Posterior vena cava (tissue), 2 donors: ENCODE measurements at regions not wholly inside any gene's neighbourhood (a gene's known extent, or its start where the extent isn't known, plus 50 kb on each side); places are given as distances from the start of the nearest gene placed in this dataset.

Experiments used
- DNase-seq: peaks from one replicate; pipeline ENCODE4 v3.0.0-alpha.2; 2020; ENCODE audit warnings: low spot score
- intact Hi-C, 2 donors: fragments of 100-400 bp; cut with DNase I; formaldehyde crosslinking; loops; one replicate each; pipeline versions ENCODE4 v1.14.1 to v1.14.2; 2022 to 2023
- donor health status: DM: yes; HTN: yes; CAD: no.
- donor health status: DM: yes; HTN: yes; CAD: no.

DNA sequence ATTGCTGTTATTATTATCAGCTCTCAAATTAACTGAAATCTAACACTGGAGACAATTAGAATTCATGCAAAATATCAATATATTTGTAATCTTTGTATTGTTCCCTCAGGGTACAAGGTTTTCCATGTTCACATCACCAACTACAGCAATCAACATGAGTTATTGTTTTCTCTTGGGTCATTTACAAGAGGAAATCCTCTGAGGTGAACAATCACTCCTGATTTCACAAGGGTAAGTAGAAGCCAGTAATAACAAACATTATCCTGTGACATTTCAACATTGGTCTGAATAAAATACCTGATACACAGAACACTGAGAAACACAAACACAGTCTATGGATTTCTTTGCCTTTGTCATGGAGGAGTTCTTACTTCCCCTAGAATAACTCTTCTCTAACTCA is 174.0 kb downstream of the SUCNR1 start:
- intact Hi-C loops, result no loop called here
- no peak for DNase-seq

DNA sequence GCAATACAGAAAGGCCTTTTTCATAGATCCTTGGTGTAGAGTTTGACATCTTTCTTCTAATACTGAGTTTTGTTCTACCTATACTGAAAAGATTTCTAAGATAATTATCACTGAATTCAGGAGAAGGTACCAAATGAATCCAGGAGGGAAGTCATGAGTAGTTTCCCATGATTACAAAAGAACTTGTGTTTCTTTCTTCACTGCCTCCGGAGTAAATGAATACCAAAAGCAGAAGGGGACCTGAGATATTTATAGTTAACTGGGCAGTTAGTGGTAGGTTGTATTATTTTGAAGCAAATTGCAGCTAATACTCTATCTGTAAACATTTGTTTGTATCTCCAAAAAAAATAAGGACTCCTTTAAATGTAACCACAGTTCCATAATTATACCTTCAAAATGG is 175.4 kb downstream of the SUCNR1 start:
- intact Hi-C loops, result no loop called here
- no peak for DNase-seq

DNA sequence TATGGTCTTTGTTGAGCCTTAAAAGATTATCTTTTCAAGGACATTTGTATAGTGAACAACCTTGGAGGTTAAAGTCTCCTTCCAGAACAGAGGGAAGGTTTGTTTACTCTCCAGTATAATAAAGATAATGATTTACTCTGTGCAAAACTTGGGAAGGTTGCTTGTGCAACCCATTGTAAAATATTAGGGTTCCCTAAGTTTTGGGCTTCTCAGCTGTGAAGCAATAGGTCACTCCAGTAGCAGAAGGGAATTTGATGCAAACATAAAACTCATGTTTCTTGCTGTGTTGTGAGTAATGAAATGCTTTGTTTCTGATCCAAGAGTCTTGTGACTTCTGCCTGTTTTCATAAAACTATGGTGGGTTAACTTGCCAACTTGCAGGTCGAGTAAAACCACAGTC is 177.5 kb downstream of the SUCNR1 start:
- DNase-seq, result no peak
- intact Hi-C loops, result no loop called here

DNA sequence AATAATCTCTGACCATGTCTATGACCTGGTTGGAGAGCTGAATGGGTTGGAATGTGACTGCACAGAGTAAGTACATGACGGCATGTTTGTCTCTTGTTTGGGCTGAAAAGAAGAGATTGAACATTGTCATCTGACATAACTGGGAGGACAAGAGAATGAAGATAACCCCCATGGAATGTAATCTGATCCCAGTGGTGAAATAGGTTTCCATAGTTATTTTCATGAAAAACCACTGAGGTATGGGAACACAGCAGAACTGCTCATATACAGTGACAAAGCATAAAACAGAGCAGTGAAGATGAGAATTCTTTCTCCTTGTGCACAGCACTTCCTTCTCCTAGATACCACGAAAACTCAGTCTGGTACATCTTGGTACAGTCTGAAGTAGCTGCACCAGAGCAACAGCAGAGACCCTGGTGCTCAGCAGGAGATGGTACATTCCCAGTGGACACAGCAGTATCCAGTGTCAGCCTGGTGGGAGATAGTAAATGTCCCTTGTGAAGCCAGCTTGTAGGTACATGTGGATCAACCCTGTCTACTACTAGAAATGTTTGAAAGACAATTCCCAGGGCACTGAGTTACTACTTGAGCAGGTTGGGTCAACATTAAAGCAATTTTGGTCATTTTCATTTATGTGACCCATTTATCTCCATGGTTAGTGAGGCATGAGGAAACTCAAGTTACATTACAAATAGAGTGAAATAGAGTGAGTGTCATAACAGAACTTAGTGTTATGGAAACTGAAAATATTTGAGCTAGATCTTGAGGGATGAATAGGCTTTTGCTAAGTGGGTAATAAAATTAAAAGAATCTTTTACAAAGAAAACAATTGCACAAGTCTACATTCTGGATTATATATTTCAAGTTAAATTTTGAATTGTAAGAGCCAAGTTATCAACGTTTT is 178.3 kb downstream of the SUCNR1 start:
- intact Hi-C loops, result no loop called here

DNA sequence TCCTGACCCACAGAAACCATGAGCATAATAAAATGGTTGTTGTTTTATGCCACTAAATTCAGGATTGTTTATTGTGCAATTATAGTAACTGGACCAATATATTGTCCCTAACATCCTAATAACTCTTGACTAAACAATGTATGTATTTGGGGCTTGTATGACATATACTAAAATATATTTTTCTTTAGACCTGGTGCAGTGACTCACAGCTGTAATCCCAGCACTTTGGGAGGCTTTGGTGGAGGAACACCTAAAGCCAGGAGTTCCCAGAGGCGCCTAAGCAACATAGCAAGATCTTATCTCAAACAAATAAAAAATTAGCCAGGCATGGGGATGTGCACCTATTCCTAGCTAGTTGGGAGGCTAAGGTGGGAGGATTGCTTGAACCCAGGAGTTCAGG is 180.4 kb downstream of the SUCNR1 start:
- intact Hi-C loops, result no loop called here
- DNase-seq, result no peak

More for the DNA sequence above, 178.3 kb downstream of the SUCNR1 start:
- no peak for DNase-seq

DNA sequence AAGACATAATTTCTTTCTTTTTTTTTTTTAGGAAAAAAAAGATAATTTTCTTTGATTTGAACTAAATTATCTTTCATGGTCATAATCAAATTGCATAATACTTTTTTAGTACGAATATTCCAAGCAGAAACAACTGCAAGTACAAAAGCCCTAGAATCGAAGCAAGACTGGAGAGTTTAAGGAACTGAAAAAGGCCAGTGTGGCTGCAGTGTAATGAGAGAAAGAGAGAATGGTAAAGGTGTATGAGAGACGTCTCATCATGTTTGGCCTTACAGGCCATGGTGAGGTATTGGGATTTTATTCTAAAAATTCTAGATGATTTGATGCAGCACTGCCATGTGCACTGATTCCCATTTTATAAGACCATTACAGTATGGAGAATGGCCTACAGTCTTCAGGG is 180.9 kb downstream of the SUCNR1 start:
- intact Hi-C loops, result no loop called here
- no peak for DNase-seq

DNA sequence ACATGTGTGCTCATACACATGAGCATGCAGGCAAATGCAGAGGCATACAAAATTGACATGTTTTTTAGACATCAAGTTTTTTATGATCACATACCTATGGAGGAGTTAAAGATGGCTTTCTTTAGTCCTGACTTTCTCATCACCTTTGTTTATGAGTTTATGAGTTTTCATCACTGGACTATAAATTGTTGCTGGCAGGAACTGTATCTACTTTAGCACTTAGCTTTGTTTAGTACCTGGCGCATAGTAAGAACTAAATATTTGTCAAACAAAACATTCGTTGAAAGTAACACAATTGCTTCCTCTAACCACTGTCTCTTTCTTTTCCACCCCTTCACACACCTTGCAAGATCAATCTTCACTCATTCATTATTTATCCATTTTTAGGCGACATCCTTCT is 182.6 kb downstream of the SUCNR1 start:
- intact Hi-C loops, result no loop called here

DNA sequence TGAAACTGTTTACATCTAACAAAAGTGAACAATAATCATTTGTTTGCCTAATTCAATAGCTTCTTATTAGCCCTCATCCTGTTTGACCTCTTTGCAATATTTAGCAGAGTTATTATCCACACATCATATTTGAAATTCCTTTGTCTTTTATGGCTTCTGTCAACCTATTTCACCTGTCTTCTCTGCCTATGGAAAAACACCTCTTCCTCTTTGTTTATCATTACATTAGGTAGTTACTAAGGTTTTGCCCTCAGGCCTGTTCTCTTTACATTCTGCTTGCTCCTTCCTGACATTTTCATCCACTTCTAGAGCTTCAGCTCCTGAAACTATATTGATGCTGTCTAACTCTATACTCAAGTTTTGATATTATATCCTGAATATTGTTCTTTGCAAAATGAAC is 183.0 kb downstream of the SUCNR1 start:
- intact Hi-C loops, result no loop called here
- no peak for DNase-seq

More for the DNA sequence above, 182.6 kb downstream of the SUCNR1 start:
- DNase-seq, result no peak

DNA sequence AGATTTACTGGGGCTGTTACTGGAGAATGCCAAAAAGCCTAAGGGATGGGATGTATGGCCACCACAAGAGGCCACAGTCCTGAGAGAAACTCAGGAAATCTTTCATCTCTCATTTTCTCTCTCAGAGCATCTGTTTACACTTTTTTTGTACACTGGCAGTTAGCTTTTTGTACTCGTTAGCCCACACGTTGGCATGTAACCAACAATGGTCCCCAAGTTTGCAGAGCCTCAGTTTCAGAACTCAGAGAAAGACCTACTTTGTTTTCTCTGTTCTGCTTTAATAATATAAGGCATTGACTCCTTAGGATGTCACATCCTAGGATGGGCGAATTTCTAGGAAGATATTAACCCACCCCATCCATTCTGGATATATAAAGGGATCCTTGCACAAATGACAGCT is 183.5 kb downstream of the SUCNR1 start:
- DNase-seq, result no peak
- intact Hi-C loops, result no loop called here

DNA sequence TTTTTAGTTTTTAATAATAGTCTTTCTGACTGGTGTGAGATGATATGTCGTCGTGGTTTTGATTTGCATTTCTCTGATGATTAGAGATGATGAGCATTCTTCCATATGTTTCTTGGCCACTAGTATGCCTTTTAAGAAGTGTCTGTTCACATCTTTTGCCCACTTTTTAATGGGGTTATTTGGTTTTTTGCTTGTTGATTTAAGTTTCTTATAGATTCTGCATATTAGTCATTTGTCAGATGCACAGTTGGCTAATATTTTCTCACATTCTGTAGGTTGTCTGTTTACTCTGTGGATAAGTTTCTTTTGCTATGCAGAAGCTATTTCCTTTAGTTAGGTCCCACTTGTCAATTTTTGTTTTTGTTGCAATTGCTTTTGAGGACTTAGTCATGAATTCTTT is 185.4 kb downstream of the SUCNR1 start:
- intact Hi-C loops, result no loop called here
- DNase-seq, result no peak

DNA sequence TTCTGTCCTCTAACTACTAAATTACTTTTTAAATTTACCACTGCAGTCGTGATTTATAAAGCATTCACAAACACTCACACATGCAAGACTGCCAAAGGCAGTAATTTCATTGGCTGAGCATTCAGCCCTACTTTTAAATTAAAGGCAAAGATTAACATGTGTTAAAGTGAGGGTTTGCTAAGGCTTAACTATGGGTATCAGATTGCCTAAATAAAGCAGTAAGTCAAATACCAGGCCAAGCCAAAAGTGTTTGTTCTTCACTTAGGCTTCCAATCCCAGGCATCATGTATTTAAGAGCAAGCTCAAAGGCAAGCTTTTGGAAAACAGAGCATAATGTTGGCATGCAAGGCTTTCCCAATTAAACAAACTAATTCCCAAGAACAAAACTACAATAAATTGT is 187.3 kb downstream of the SUCNR1 start:
- intact Hi-C loops, result no loop called here
- DNase-seq, result no peak

DNA sequence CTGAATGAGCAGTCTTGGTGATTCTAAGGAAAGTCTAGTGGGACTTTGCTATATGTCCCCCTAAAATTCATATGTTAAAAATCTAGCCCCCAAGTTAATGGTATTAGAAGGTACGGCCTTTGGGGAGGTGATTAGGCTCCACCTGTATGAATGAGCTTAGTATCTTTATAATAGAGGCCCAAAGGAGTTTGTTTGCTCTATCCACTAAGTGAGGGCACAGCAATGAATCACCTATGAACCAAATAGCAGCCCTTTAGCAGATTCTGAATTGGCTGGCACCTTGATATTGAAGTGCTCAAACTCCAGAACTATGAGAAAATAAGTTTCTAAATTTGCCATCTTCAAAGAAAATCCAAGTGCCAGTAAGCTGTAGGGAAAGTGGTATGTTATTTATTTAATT is 187.9 kb downstream of the SUCNR1 start:
- DNase-seq, result no peak
- intact Hi-C loops, result no loop called here

DNA sequence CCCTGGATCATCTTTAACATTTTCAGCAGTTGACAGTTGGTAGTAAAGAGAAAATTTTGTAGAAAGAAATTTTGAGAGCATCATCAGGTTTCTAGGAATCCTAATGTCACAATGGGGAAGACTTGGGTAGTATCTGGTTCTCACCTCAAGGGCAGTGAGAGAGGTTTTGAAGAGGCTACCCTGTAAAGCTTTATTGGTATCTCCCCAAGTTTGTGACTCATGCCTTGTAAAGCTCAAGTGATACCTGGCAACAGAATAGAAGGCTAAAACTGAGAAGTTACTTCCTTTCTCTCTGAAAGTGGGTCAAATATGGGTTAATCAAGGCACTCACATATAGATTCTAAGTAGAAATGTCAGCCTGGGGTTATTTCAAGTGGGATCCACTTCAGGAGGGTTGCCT is 196.4 kb downstream of the SUCNR1 start:
- intact Hi-C loops, result loop anchor here in 1 of 2 donors (10.0 kb wide), 2 partner anchors 195 to 1995 kb away; partner anchors contain the start of gene MBNL1
- DNase-seq, result no peak

DNA sequence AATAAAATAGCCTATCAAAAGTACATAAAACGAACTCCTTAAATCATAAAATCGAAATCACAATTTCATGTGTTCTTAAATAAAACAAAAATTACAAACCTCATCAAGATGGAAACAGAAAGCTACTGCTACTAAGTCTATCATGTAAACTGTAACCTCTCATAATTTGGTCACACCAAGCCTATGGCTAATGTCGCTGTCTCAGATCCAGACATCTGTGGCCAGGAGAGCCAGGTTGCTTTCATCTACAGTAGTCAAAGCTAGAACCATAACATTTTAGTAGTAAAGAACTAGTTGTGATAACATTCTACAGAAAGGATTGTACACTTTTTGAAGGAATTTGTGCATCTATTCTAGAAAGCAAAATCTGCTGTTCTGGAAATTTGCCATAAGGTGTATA is 197.4 kb upstream of the MBNL1 start:
- no peak for DNase-seq
- intact Hi-C loops, result loop anchor here in 1 of 2 donors (10.0 kb wide), 2 partner anchors 193 to 1997 kb away; partner anchors contain the start of gene MBNL1

DNA sequence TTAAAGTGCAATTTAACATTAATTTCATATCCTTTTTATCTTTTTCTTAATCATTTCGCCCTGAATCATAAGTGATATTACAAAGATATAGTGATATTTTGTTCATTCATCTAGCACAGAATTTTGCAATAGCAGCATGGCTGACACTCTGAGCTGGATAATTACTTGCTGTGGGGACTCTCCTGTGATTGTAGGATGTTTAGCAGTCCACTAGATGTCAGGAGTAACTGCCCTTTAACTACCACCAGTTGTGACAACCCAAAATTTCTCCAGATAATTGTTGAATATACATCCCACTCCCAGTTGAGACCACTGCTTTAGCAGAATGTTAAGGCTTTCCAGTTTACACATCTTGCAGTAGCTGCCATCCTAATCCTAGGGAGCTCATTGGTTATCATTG is 196.8 kb upstream of the MBNL1 start:
- intact Hi-C loops, result loop anchor here in 1 of 2 donors (10.0 kb wide), 2 partner anchors 193 to 1997 kb away; partner anchors contain the start of gene MBNL1

DNA sequence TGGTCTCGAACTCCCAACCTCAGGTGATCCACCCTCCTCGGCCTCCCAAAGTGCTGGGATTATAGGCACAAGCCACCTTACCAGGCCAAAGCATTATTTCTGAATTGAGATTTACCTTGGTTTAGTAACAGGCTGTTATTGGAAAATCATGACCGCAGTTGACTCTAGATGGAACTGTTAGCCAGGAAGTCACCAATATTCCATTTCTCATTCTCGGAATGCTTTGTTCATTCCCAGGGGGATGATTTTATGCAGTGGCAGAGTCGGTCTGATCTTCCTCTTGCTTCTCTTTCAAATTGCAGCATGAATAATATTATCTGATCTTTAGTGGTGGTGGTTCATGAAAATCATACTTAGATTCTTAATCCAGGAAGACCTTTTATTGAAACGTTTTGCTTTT is 195.5 kb upstream of the MBNL1 start:
- DNase-seq, result no peak
- intact Hi-C loops, result loop anchor here in 1 of 2 donors (10.0 kb wide), 2 partner anchors 192 to 1998 kb away; partner anchors contain the start of gene MBNL1

More for the DNA sequence above, 196.8 kb upstream of the MBNL1 start:
- no peak for DNase-seq

DNA sequence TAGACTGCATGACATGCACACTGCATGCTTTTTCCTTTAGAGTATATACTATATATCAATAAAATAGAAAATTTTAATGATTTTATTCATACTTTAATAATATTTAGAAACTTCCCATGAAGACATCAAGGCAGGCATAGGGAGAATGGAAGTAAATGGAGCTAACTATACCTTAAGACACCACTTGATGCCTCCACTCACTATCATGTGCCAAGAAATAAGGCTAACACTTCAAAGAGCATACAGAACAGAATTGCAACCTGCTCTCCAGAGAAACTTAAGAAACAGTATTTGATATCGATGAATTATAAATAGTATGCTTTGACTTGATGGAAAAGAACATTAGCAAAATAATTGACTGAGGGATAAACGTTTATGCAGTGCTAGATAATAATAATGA is 192.6 kb upstream of the MBNL1 start:
- intact Hi-C loops, result loop anchor here in 1 of 2 donors (10.0 kb wide), 2 partner anchors 189 to 2001 kb away; partner anchors contain the start of gene MBNL1
- DNase-seq, result no peak

DNA sequence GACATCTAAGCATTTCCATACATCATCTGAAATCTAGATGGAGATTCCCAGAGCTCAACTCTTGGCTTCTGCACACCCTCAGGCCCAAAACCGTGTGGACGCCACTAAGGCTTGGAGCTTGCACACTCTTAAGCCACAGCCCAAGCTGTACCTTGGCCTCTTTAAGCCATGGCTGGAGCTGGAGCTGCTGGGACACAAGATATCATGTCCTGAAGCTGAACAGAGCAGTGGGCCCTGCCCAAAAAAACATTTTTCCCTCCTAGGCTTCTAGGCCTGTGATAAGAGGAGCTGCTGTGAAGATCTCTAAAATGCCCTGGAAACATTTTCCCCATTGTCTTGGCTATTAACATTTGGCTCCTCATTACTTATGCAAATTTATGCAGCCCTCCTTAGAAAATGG is 188.7 kb upstream of the MBNL1 start:
- intact Hi-C loops, result loop anchor here in 1 of 2 donors (10.0 kb wide), 3 partner anchors 65 to 2005 kb away; partner anchors contain the start of gene MBNL1
- no peak for DNase-seq

DNA sequence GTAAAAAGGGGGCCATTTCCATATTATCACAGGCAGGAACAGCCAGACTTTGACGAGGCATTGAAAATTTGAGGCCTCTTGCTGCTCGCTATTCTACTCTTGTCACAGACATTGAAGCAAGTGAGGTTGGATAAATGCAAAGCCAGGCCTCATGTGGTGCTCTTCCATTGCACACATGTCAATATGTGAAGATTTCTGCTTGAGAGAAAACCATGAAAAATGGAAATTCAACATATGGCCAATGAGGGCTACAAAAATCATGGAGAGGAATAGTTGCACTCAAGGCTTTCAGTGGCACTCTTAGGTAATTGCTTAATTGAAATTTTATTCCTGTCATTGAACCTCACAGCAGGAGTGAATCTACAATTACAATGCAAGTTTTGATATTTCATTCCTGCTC is 185.6 kb upstream of the MBNL1 start:
- intact Hi-C loops, result loop anchor here in 1 of 2 donors (10.0 kb wide), 1 partner anchor 62 kb away; no protein-coding TSS in a partner anchor
- no peak for DNase-seq

DNA sequence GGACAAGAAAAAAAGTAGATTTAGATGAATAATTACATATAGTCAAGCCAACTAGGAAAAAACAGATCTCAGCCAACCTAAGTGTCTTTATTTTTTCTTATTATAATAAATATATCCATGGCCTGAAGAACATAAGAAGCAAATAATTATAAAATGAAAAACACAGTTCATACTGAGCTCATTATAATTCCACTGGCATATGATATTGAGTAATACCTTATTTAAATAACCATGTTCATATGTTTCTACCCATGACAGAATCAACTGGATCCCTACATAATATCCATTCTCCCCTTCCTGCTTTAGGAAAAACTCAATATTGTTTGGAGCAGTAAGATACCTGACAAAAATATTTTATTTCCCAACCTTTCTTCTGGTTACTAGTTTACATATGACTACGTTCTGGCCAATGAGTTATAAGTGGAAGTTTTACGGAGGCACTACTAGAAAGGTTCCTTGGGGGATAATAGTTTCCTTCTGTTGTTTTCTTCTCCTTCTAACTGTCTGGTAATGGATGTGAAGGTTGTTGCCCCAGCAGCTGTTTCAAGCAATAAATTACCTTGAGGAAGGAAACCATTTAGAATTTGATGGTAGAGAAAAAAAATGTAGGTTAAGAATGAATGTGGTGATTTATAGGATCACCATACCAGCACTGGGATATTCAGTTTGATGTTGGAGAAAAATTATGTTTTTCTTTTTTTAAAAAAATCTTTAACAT is 184.1 kb upstream of the MBNL1 start:
- intact Hi-C loops, result loop anchor here in 1 of 2 donors (10.0 kb wide), 1 partner anchor 60 kb away; no protein-coding TSS in a partner anchor
- no peak for DNase-seq
